ENCODE measurements at regions not wholly inside any gene's neighbourhood (a gene's known extent, or its start where the extent isn't known, plus 50 kb on each side); places are given as distances from the start of the nearest gene placed in this dataset.

DNA sequence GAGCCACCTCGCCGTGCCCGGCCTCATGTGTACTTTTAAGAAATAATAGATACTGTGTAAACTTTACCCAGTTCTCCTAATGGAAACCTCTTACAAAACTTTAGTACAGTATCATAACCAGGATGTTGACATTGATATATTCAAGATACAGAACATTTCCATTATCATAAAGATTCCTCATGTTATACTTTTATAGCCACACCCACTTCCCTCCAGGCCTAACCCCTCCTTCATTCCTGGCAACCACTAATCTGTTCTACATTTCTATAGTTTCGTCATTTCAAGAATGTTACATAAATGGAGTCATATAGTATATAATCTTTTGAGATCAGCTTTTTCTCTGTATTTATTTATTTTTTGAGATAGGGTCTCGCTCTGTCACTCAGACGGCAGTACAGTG is 52.6 kb upstream of the SALL4 start:
- no peak for TF ChIP-seq CTCF (IDR thresholded peaks at IDR 0.05)
- no peak for TF ChIP-seq POLR2AphosphoS5 (IDR thresholded peaks at IDR 0.05; ENCODE audit: insufficient read depth in 1 of 2, low read depth in 1 of 2)
